M059J (cell line): ENCODE measurements at regions not wholly inside any gene's neighbourhood (a gene's known extent, or its start where the extent isn't known, plus 50 kb on each side); places are given as distances from the start of the nearest gene placed in this dataset.

Source experiments
- DNase-seq: peaks from one replicate; pipeline ENCODE4 v3.0.0-alpha.2; 2012; ENCODE audit warnings: low read depth

DNA sequence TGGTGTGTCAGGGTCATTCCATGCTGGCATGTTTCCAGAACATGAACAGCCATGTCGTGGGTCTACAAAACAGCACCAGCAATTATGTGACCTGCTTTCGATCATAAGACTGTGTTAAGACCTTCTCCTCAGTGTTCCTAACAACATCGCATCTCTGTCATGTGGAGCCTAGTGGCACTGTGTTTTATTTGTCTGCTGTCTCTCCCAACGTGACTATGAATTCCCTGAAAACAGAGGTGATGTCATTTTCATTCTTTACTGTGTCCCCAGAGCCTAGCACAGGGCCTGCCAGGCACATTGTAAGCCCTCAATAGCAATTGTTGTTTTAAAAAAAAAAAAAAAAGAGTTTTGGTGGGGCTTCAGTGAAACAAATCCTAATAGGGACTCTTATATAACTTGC is 94.2 kb upstream of the IL12A start:
- DNase-seq: no peak

DNA sequence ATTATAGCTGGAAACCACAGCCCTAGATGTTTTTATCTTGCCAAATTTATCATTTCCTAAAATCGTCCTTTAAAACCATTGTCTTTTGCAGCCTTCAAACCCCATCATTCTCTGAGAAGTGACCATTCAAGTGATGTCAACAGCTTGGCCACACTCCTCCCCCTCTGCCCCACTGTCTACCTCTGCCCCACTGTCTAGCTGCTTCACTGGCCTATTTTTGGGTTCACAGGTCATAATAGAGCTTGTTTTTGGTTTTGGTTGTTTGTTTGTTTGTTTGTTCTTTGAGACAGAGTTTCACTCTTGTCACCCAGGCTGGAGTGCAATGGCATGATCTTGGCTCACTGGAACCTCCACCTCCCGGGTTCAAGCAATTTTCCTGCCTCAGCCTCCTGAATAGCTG is 93.2 kb upstream of the IL12A start:
- no peak for DNase-seq

DNA sequence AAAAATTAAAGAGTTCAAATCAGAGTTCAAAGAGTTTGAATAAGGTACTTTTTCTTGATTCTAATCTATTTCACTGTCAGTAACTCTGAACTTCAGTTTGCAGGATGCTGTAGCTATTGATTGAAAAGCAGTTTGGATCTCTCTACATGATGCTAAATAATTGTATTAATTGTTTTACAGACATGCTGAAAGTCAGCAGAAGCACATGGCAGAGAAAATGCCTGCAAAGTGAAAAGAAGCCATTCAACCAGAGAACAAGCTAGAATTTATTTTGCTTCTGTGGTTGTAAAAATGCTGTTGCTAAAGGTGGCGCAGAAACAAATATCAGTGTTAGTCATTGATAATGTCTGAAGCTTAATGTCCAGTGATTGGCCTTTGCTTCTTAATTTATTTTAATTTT is 92.1 kb upstream of the IL12A start:
- no peak for DNase-seq

DNA sequence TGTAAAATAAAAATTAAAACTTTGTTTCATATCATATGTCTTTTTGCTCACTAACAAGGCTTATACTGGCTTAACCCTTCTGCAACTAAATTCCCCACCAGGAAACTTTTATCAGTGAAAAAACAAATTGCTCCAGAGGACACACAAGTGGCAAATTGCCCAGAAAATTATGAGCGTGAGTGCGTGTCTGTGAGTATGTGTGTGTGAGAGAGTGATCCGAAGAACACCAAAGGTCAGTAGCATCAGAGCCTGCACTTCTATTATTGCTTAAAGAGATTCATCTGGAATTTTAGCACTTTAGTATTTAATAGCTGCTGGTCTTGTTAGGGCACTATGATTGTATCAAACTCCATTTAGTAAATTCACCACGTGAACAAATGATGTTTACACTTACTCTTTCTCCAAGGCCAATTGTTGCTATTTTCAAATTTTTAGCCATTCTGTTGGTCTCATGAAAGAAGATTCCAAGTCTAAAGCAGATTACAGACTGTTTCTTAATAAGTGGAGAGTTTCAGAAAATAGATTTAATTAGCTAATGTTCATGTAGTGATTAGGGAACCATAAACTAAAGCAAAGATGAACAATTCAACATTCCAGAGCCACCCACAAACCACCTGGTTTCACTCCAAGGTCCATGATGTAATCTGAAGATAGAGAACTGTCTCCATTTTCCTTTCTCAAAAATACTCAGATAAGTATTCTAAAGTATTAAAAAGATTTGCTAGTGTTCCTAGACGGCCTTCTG is 91.1 kb upstream of the IL12A start:
- peak; percentile 79 for DNase-seq

DNA sequence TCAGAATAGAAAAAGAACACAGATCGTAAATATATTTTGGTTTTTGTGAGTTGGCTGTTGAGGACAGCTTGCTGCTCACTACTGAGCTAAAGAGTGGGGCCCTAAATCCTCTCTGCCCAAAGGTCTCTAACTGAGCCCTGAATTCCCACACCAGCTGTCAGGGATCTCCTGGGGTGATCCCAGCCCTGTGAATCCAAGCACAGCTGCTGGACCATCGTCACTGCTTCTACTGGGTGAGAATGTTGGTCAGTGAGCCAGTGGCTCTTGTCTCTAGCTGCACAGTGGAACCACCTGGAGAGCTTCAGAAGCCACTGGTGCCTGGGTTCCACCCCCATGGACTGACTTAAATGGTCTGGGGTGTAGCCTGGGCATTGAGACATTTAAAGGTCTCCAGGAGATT is 90.5 kb upstream of the IL12A start:
- no peak for DNase-seq

DNA sequence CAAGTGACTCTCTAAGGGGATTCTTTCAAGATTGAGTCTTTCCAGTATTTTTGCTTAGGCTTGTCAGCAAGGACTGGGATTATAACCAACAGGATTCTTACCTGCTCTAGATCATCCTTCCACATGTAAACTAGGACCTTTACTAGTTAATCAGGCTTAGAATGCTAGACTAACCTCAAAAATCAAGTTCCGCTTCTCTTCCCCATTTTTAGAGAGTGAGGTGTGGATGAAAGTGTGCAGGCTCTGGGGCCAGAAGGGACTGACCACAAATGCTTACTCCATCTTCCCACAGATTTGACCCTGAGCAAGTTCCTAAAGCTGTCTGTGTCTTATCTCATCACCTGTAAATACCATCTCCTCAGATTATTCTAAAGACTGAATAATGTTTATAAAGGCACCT is 89.5 kb upstream of the IL12A start:
- DNase-seq: peak; percentile 54

DNA sequence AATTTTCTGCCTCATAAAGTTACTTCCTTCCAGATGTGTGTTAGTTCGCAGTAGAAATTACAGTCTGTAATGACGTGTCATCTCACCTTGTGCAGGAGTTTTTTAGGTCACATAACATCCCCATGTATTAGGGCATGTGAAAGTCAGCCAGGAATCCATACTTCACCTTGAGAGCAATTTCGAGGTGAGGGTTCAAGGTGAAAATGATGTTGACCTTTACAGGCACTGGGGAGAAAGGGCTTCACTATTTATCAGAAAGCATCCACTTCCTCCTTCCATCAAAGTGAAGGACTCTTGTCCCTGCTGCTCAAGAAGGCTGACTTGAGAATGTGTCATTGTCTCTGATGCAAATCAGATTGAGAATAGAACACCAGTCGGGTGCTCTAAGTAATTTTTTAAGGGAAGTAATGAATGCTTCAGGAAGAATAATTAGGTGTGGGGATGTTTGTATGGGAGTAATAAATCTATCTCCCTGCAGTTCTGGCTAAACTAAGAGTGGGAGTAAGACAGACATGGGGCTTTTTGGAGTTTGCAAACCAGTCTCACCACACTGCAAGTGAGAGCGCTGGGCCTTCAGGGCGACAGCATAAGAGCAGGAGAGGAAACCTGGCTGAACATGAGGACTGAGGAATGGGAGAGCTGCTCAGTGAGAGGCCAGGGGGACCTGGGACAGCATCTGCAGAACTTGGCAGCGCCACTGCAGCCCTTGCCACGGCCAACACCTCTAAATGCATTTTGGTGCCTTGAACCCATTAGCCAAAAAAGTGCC is 85.9 kb upstream of the IL12A start:
- DNase-seq: no peak

DNA sequence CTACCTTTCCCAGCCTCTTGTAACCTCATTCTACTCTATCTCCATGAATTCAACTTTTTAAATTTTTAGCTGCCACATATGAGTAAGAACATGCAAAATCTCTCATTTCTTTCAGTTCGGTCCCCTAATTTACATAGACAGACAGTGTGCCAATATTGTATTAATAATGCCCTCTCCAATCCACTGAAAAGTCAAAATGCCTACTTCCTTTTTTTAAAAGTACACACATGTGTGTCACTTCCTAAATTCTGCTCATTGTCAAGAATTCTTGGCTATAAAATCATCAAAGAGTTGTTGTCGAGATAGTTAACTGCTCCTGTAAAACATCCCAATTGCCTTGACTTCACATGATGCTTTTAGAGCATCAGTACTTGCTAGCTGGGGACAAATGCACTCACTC is 84.2 kb upstream of the IL12A start:
- no peak for DNase-seq

DNA sequence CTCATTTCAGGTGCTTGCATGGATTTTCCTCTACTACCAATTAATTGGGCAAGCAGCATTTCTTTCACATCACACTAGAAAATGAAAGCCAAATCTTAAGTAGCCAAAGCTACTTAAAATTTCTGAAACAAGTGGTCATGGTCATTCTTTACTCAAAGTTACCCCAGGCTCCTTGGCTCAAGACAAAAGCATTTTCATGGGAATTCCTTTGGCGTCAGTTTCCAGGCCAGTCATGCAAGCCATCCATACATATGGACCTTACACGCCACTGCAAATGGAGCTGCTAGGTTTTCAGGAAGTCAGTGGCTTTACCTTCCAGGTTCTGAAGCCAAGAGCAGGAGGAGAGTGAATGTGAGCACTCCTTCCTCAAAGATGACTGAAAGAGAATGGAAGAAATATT is 83.7 kb upstream of the IL12A start:
- no peak for DNase-seq

DNA sequence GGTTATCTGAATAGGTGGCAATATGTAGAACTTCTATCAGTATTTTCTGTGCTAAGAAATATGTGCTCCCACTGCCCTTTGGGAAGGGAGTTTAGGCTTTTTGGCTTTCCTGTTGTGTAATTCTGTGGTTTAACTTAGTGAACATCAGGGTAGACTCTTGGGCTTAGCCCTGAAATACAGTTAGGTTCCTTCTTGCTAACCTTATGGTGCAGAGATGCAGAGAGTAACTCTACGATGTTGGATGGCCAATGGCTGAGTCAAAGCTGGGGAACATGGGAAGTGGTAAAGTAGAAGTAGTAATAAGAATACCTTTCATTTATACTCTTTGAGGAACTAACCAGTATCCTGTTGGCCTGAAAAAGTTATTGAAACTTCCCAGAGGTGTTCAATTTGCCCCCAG is 80.8 kb upstream of the IL12A start:
- no peak for DNase-seq

DNA sequence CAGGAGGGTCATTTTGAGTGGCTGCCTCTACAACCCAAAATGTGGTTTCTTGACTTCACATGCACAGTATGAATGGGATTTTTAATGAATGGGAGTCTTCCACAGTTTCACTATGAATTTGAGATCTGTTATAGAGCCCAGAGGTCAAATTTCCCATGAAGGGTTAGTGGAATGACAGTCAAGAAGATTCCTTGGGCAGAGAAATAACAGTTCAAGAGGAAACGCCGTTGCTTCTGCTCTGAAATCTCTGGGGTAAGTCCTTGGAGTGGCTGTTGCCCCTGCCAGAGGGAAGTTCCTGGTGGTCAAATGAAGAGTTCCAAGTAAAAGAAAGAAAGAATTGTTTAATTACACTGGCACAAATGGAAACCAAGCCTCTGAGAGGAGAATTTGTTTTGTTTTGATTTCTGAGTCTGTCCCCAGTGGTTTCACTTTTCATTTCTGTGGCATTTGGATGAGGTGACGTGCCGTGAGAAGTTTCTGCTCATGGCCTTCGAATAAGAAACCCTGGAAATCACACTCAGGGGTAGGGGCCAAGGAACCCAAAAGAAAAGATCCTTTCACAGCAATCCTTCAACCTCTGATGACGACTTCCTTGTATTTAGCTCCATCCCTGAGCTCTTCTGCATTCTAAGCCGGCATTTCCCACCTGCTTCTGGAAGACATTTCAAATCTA is 77.5 kb upstream of the IL12A start:
- DNase-seq: peak; percentile 63

DNA sequence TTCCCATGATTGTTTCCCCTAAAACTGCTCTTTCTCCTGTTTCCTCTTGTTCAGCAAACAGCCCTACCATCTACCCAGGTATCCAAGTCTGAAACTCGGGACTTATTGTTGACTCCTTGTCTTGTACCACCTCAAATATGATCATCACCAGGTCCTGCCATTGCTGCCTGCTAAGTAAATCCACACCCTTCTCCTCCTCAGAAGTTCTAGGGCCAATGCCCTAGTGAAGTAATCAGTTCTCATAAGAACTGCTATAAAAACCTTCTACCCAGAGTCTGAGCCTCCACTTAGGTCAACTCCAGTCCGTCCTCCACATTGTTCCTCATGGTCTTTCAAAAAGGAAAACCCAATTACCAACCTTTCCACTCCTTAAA is 77.0 kb upstream of the IL12A start:
- no peak for DNase-seq

DNA sequence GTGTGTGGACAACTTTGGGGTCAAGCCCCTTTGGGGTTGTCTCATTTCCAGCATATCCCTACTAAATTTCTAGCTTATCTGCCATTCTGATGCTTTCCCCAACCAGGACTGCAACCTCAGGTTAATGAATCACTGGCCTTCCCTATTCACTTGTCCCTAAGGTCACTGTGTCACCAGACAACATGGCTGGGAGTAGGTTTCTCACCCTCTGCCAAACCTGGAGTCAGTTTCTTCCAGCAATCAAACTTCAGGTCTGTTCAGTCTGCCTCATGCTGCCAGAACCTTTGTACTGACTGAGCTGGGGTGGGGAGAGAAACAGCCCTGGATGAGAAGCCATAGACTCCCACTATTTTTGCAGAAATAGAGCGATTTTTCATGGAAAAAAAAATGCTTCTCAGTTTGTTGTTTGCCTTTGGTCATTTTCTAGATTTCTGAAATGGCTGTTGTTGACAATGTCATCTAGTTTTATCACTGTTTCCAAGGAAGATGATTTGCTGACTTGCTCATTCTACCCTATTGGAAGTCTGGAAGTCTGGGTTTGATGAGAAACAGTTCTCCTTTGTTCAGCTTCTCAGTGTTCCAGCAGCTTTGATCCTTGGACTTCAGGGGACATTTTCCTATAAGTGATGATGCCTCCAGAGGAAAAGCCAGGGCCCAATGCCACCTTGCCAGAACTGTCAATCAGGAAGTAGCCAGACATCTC is 74.8 kb upstream of the IL12A start:
- no peak for DNase-seq

DNA sequence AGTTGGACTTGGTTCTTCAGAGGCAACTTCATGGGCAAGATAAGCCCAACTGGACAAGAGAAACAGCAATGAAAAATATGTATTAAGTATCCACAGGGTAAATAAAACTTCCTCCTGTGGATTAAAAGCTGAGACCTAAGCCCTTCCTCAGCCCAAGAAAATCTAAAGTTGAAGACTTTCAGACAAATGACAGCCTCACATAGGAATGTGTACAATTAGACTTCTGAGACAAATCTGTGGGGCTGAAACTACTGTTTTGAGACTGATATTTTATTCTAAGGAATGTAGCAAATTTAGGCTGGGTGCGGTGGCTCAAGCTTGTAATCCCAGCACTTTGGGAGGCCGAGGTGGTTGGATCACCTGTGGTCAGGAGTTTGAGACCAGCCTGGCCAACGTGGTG is 74.2 kb upstream of the IL12A start:
- peak; percentile 18 for DNase-seq

DNA sequence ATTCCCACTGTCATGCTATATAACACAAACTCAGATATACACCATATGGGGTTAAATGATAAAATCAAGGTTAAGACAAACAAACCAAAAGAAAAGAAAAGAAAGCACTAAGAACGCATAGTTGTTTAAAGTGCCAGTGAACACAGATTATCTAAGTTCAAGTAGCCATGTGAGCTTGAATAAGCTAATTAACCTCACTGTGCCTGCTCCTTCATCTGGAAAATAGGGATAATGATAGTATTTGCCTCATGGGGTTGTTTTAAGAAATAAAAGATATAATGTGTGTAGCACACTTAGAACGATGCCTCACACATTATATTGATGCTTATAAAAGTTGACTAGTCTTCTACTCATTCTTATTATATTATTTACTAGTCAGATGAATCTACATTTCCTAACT is 72.6 kb upstream of the IL12A start:
- no peak for DNase-seq

DNA sequence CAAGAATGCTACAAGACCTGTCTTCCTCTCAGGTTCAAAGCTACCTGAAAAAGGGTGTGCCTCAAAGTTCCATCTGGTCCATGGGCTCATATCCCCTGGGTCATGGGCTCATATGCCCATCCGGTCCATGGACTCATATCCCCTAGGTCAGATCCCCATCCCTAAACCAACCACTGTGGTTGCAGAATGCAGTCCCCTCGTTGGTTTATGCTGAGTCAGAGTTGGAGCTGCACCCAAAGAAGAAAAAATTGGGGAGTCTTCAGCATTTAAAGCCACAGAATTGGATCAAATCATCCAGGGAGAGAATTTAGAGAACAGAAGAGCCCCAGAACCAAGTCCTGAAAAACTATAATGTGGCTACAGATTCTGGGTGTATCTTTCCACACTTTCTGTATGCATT is 71.5 kb upstream of the IL12A start:
- DNase-seq: no peak

DNA sequence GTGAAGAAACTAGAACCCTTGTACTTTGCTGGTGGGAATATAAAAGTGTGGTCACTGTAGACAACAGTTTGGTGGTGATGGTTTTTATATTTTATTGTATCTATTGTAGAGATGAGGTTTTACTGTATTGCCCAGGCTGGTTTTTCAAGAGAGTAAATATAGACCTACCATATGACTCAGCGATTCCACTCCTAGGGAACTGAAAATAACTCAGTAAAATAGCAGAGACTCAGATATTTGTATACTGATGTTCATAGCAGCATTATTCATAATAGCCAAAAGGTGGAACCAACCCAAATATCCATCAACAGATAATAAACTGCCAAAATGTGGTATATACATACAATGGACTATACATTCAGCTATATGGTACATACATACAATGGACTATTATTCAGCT is 68.8 kb upstream of the IL12A start:
- peak; percentile 78 for DNase-seq

DNA sequence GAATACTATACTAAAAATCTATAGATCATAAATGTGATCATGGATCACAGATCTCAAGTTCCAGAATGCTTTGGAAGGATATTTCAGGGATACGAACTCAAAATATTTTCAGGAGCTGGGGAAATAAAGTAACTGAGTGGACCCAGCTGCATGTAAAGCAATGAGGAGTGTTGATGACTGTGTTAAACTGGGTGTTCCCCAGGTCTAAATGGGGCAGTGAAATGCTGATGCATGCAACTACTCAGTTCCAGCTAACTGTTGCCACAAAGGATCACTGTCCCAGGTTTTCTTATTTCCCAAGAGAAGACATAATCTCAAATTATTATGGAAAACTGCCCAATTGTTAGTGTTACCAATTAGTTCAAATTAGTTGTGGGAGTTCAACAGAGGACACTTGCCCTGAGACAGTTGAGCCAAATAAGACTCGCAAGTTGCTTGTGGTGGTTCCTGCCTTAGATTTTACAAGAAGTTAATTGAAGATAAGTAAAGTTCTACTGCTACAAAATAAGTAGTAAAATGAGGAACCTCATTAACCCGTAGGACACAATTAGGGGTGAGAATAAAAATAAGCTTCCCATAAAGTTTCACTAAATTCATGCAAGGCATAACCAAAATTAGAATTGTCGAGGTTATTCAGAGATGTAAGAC is 66.3 kb upstream of the IL12A start:
- no peak for DNase-seq

DNA sequence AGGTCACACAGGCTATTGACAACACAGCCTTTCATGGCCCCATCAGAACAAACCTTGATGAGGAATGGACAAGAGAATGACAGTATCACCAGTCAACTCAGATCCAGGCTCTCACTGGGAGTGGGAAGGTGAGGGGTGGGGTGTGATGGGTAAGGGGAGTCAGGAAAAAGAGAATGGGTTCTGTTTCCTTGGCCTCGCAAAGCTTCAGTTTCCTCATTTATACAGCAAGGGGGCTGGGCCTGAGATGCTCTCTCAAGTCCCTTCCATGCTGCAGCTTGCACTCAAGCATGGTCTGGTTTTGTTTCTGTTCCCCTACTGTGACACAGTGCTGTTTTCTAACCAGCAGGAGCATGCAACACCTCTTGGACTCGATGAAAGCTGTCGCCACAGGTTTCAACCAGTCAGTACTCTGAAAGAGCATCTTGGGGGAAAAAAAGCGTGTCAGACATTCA is 65.7 kb upstream of the IL12A start:
- no peak for DNase-seq

DNA sequence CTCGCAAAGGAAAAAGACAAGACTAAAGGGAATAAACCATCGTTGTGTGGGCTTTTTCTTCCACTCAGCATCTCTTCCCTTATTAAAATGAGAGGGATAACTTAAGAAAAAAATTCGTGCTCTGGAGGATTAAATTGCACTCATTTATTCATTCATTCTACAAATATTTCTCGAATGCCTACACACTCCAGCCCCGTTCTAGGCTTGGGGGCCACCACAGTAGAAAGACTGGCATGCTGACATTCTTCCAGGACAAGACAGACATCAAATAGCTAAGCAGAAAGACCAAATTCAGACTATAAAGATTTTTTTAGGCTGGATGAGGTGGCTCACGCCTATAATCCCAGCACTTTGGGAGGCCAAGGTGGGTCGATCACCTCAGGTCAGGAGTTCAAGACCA is 65.3 kb upstream of the IL12A start:
- no peak for DNase-seq

DNA sequence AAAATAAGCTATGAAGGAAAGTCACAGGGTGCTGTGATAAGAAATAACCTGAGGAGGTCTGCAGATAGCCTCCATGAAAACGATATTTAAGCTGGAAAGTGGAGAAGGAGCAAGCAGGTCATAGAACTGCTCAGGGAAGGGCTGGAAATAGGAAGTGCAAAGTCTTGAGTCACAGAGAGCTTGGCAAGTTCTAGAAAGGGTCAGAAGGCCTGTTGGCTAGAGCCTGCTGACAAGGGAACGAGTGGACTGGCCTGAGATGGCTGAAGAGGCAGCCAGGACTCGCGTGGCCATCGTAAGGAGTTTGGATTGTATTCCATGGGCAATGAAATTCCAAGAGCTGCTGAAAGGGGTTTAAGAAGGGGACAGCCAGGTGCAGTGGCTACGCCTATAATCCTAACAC is 64.7 kb upstream of the IL12A start:
- DNase-seq: no peak

DNA sequence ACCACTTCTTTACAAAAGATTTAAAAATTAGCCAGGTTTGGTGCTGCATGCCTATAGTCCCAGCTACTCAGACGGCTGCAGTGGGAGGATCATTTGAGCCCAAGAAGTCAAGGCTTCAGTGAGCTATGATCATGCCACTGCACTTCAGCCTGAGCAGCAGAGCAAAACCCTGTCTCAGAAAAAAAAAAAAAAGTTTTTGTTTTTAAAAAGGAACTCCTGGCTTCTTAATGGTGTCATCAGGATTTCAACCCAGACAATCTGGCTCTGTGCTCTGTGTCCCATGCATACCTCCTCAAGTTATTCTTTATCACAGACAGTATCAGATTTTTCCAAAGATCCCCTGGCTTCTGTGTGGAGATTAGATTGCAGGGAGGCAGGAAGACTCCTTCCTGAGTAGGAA is 64.2 kb upstream of the IL12A start:
- DNase-seq: no peak
